ENCODE measurements at regions not wholly inside any gene's neighbourhood (a gene's known extent, or its start where the extent isn't known, plus 50 kb on each side); places are given as distances from the start of the nearest gene placed in this dataset.

DNA sequence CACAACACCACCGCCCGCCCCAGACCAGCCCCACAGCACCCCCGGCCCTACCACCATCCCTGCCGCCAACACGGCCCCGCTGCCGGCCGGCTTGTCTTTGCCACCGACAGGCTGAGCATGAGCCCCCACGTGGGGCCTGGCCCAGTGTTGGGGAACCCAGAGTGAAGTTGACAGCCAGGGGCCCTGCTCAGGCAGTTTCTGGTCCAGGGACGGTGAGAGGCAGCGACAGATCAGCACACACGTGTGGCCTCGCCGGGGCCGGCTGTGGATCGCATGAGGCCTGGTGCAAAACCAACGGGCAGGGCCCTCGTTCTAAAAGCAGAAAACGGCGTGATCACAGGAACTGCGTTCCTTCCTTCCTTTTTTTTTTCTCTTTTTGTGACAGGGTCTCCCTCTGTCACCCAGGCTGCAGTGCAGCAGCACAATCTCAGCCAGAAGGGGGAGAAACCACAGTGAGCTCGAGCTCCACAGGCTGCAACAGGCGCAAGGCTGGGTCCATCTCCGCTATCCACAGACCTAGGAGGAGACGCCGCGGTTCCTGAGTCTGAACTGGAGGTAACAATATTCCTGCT lies 50.5 kb upstream of the FBRSL1 start:
- H3K4me3 ChIP-seq (ENCODE audit: low read length) = no peak overlapping the region
- no peak for DNase-seq (ENCODE audit: low read depth, low spot score)

DNA sequence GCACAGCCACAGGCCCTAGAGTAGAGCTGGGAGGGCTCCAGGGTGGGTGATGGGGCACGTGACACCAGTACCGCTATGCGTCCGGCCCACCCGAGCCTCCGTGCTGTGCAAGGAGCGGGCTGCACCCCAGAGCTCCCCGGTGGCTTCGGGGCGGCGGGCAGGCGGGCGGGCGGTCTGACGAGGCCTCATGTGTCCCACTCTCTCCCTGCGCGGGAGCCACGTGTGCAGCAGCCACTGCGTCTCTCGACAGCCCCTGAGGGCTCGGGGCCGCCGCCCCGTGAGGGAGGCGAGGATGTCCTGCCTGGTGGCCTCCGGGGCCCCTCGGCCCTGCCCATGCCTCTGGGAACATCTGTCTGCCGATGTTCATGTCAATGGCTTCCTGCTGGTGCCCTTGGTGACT lies 51.2 kb upstream of the FBRSL1 start:
- H3K4me3 ChIP-seq (ENCODE audit: low read length) = no peak overlapping the region
- no peak for DNase-seq (ENCODE audit: low read depth, low spot score)

DNA sequence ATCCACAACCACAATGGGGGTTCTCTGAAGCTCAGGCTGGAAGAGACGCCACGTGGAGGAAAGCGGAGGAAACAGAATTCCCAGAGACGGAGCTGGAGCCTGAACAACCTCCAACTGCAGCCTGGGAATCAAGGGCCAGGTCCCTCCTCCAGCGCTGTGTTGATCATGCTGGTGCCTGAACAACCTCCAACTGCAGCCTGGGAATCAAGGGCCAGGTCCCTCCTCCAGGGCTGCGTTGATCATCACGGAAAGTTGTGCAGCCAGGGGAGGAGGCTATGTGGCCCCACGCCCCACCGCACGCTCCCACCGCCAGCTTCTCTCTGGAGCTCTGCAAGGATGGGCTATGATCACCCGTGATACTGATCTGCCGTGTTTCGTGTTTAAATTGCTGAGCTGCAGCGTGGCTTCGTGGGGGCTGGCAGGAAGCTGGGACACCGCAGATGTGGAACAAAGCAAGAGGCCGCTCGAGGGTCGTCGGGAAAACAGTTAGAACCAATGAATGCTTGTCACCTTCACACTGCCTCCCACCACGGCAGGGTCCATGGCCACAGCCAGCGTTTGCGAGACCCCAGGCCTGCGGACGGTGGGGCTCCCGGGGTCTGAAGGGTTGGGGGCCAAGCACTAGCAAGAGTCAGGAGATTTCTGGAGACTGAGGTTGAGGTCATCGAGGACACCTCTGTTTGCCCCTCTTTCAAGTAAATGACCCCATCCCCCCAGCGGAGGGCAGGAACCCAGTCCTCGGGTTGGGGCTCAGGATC lies 51.8 kb upstream of the FBRSL1 start:
- DNase-seq (ENCODE audit: low read depth, low spot score) = peak; percentile 49
- peak overlapping the region; percentile 20 for H3K4me3 ChIP-seq (ENCODE audit: low read length)

DNA sequence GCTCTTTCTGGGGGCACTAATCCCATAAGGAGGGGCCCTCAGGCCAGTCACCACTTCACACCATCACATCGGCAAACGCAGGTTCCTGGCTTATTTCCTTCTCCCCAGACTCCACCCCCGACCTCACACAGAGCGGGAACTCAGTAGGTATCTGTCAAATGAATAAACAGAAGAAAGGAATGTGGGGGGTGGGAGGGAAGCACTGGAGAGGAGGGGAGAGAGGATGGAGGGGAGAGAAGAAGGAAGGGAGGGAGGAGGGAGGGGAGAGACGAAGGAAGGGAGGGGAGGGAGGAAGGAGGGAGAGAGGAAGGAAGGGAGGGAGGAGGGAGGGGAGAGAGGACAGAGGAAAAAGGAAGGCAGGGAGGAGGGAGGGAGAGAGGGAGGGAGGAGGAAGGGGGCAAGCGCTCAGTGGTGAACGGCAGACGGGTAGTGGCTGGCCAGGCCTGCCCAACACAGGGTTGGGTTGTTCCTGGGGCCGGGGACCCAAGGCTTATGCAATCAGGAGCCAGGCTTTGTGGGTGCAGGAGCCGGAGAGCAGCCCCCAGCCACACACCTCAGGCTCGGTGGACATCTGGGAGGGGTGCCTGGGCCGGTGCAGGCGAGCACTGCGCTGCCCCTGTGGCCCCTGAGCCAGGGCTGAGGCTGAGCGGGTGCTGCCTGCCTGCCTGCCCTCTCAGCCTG lies 52.6 kb upstream of the FBRSL1 start:
- H3K4me3 ChIP-seq (ENCODE audit: low read length) = no peak overlapping the region; the same call in 1 of the 2 replicates
- DNase-seq (ENCODE audit: low read depth, low spot score) = no peak

DNA sequence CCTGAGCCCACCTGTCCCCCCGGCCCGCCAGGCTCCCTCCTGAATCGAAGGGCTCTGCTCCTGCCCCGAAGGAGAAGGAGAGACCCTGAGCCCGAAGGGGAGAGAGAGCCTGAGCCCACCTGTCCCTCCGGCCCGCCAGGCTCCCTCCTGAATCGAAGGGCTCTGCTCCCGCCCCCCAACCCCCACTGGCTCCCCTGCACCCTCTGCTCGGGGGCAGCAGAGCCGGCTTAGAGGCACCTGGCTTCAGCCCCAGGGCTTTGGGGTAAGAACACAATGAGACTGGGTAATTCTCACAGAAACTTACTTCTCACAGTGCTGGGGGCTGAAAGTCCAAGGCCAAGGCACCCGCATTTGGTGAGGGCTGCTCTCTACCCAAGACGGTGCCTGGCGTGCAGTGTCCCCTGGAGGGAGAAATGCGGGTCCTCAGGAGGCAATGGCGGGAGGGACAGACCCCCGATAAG lies 53.1 kb upstream of the FBRSL1 start:
- no peak for DNase-seq (ENCODE audit: low read depth, low spot score)
- no peak overlapping the region for H3K4me3 ChIP-seq (ENCODE audit: low read length)

DNA sequence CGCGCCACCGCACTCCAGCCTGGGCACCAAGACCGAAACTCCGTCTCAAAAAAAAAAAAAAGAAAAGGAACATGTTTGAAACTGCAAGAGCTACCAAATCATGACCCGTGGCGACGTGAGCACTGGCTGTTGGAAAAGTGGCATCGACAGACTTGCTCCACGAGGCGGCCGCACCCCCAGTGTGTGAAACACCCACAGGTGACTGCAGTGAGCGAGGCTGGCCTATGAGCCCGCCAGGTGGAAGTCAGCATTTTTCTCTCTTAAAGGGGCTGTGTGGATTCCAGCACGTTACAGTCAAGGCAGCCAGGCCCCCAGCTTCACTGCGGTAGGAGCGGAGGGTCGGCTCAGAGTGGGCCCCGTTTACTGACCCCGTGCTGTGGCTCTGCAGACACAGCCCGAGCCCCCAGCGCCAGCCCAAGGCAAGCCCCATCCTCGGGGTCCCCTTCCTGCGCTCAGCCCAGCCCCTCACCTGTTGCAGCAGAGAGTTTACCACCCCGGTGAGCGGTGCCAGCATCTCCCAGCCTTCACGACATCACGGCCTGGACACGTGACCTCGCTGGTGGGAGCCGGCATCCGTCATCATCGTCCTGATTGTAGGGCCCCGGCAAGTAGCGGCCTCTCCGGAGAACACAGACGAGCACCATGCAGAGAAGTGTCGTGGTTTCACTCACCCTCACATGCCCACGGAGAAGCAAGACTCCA lies 54.3 kb upstream of the FBRSL1 start:
- DNase-seq (ENCODE audit: low read depth, low spot score) = no peak
- H3K4me3 ChIP-seq (ENCODE audit: low read length) = no peak overlapping the region

DNA sequence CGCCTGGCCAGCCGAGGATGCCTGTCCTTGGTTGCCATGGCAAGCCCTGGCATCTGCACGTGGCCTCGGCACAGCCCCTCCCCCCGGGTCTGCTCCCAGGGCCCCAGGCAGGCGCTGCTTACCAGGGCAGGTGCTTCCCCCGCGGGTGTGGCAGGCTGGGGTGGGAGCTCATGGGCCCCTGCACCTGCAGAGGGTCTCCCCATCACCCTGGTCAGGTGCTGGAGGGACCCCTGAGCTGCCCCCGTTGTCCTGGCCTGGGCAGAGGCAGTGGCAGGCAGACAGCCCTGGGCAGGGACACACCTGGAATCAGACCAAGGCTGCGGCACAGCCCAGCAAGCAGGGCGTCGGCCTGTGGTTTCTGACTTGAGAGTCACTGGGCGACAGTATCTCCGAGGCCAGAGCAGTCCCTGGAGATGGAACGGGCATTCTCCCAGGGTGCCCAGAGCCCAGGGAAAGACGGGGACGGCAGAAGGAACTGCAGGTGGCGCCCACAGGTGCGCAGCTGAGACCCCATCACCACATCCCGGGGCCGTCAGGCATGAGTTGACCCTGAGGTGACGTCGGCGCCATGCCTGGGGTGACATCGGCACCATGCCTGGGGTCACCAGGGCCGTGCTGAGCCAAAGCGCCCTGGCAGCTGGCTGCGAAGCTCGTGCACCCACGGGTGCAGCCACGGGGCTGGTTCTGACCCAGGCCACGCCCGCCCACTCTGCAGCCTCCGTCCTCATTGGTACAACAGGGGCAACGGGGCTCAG lies 56.1 kb upstream of the FBRSL1 start:
- no peak for DNase-seq (ENCODE audit: low read depth, low spot score)
- no peak overlapping the region for H3K4me3 ChIP-seq (ENCODE audit: low read length)

DNA sequence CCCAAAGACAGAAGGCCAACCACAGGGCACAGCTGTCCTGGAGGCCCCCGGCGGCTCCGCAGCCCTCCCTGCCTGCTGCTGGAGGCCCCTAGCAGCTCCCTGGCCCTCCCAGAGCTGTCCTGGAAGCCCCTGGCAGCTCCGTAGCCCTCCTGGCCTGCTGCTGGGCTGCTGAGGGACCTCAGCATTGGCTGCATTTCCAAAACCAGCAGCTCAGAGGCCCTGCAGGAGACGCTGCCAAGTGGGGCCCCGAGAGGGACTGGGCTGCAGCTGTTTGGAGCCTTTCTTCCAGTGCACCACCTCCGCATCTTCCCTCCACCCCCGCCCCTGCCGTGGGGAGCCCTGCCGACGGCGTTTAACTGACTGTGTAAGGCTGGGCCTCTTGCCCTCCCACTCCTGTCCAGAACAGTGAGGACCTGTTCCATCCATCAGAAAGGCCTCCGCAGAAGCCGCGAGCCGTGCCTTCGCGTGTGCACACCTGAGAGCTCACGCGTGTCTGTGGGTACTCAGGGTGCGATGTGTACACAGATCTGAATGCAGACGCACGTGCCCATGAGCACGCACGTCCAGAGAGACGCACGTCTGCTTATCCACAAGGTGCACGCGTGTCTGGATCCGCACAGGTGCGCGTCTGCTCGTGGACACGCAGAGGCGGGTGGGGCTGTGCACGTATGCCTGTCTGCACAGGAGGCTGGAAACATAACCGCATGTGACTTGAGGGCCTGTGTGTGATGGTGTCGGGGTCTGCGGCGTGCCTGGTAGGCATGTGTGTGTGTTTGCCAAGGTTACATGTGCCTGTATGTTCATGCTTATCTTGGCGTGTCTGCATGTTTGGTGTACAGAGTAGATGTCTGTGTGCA lies 57.0 kb upstream of the FBRSL1 start:
- no peak for DNase-seq (ENCODE audit: low read depth, low spot score)
- no peak overlapping the region for H3K4me3 ChIP-seq (ENCODE audit: low read length)

DNA sequence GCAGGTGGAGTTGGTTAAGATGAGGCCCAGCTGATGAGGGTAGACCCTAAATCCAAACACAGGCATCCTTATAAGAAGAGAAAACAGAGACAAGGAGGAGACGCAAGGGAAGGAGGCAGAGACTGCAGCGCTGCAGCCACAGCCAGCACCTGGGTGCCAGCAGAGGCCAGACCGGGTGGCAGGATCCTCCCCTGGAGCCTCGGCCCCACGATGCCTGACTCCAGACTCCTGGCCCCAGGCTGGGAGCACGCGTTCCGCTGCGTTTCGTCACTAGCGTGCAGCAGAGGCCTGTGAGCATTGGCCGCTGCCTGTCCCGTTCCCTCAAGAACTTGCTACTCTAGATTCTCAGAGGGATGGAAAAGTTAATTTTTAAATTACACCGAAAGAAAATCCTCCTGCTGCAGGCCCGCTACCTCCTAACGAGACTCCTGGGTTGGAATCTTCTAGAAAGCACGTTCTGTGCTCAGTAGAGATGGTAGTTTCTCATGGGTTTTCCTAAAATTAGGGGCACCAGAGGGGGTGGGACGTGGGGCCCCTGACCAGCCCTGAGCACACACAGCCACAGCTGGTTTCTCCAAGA lies 57.7 kb upstream of the FBRSL1 start:
- no peak for DNase-seq (ENCODE audit: low read depth, low spot score)
- no peak overlapping the region for H3K4me3 ChIP-seq (ENCODE audit: low read length)

DNA sequence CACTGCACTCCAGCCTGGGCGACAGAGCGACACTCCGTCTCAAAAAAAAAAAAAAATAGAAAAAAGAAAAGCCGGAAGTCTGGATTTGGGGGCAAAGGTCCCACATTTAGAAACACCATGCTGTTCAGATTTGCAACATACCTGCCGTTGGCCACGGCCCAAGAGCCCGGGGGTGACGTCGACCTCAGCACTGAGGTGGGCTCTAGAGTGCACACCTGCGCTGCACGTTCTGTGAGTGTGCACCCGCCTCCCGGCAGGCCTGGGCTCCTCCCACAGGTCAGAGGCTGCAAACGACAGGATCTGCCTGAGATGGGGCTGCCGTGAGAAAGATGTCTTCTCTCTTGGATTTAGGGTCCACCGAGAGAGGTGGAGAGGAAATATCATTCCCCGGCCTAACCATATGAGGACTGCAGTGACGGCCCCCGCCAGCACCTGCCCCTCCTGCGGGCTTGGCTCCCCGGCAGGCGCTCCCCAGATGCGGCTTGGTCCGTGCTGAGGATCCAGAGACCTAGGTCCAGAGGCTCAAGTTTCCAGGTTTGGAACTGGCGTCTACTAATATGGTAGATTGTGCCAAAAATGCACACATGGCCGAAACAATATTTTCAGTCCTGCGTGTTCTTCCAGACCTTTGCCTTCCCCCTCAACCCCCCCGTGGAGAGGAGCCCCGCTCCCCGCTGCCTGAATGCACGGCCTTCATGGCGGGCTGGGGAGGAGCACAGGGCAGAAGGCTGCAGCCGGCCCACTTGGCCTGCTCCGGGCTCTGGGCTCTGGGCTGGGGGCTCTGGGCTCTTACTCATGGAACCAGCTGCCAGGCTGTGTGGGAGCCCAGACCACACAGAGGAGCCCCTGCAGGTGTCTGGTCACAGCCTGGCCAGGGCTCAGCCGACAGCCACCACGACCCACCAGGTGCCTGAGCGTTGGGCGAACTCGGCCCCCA lies 58.8 kb upstream of the FBRSL1 start:
- no peak overlapping the region for H3K4me3 ChIP-seq (ENCODE audit: low read length)
- no peak for DNase-seq (ENCODE audit: low read depth, low spot score)

DNA sequence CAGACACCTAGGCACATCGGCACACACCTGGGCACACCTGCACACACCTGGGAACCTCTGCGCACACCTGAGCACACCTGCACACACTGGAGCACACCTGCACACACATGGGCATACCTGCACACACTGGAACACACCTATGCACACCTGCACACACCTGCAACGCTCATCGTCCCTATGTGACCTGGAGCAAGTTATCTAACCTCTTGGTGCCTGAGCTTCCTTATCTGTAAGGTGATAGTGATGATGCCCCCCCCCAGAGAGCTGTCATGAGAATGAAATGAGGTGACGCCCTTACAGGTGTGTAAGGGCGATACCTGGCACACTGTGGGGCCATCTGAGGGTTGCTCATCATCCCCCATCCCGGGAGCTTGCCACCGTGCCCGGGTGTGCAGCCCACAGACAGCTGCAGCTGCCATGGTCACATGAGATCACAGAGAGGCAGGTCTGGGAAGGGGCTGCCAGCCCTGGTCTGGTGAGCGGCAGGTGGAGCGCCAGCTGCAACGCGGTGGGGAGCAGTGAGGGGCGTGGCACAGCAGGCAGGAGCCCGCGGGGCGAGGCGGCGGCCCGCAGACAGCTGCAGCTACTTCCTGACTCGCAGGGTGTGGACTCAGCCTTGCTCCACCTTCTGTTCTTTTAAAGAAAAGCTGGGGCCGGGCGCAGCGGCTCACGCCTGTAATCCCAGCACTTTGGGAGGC lies 59.9 kb upstream of the FBRSL1 start:
- peak; percentile 89 for DNase-seq (ENCODE audit: low read depth, low spot score)
- no peak overlapping the region for H3K4me3 ChIP-seq (ENCODE audit: low read length)

DNA sequence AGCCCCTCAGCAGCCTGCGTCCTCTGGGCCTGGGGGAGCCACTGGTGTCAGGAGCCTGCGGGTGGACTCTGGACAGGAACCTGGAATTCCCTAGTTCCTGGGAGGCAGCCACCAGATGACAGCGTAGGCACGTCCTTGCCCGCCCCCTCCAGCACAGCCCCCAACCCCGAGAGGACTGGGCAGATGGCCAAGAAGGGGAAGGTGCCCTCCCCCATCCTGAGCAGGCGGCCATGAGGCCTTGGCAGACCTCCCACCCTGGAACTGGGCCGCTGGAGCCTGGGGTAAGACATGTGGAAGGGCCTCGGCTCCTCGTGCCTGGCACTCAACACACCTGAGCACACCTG lies 60.4 kb upstream of the FBRSL1 start:
- DNase-seq (ENCODE audit: low read depth, low spot score) = no peak
- no peak overlapping the region for H3K4me3 ChIP-seq (ENCODE audit: low read length)

DNA sequence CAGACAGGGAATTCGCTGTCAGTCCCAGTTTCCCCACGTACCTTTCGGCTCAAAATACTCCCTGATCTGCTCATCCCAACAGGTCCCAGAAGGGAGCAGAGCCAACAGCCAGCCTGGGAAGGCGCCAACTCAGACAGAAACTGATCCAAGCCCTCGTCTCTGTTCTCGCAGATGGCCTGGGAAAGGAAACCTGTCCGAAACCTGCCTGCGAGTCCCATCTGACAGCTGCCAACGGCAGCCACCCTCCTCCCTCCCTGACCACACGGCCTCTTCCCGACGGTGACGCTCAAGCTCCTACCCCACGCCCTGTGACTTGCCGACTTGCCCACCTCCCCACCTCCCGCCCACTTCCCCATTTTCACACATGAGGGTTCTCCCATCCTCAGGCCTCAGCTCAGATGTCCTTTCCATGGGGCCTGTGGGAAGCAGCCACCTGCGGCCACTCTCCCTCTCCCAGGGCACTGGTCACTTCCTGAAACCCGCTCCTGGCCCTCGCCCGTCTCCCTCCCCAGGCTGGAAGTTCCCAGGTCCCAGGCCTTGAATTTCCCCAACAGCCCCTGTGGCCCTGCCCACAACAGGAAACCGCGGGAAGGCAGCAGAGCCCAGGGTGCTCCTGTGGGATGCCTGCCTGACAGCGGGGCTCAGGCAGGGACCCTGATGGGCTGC lies 60.9 kb upstream of the FBRSL1 start:
- H3K4me3 ChIP-seq (ENCODE audit: low read length) = no peak overlapping the region
- DNase-seq (ENCODE audit: low read depth, low spot score) = no peak

DNA sequence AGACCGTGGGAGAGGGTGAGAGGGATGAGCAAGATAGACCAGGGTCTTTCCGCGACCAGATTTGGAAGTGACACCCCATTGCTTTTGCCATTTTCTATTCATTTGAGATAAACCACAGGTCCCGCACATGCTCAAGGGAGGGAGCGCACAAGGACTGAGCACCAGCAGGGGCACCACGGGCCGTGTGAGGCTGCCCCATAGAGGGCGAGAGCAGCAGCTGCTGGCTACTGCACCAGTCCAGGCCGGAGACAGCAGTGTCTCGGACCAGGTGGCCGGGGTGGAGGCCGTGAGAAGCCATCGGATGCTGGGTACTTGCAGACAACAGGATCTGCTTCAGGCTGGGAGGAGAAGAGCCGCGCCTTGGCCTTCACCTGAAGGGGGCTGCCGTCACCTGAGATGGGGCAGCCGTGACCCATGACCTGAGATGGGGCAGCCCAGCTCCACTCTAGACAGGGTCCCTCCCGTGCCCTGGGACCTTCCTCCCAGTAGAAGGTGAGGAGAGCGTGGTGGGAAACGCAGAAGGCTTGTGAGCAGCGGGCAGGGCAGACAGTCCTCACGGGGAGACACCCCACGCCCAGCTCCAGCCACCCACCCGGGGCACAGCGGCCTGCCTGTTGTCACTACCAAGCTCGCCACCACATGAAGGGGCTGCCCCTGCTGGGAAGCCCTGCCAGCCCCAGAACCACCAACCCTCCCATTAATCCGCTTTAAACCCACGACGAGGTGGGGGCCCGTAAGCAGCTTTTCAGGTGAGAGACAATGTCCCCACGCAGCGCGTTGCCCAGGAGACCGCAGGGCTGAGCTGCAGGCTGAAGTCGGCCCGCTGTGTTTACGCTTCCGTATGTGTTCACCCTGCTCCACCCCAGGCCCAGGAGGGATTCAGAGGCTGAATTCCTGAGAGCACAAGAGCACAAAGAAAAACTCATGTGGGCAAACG lies 61.7 kb upstream of the FBRSL1 start:
- no peak for DNase-seq (ENCODE audit: low read depth, low spot score)
- H3K4me3 ChIP-seq (ENCODE audit: low read length) = no peak overlapping the region

DNA sequence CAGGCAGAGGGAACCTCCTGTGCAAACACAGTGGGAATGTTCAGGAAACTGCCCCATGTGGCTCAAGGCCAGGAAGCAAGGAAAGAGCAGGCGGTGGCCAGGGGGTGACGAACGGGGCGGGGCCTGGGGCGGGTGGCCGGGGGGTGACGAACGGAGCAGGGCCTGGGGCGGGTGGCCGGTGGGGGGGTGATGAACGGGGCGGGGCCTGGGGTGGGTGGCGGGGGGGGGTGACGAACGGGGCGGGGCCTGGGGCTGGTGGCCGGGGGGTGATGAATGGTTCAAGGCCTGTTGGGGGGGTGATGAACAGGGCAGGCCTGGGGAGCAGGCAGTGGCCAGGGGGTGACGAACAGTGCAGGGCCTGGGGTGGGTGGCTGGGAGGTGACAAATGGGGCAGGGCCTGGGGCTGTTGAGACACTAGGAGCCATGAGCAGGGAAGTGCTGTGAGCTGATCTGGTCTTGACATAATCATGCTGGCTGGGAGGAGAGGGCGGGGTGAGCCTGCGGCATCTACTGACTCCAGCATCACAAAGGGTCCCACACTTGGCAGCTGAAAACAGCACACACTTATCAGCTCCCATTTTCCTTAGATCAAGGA lies 62.7 kb upstream of the FBRSL1 start:
- no peak overlapping the region for H3K4me3 ChIP-seq (ENCODE audit: low read length)
- no peak for DNase-seq (ENCODE audit: low read depth, low spot score)

Data from Jurkat, Clone E6-1 (cell line).